GM21529 (cell line): ENCODE measurements at regions not wholly inside any gene's neighbourhood (a gene's known extent, or its start where the extent isn't known, plus 50 kb on each side); places are given as distances from the start of the nearest gene placed in this dataset.
"Not testable (repeated sequence)": the region's sequence is repeated elsewhere in the genome, so short reads cannot be mapped to it uniquely, and the experiment has no call there.

Source experiments
- ATAC-seq: cut with Tn5 transposase; IDR thresholded peaks from one replicate; pipeline ENCODE4 v1.9.1; 2021; ENCODE audit not compliant: unreplicated experiment

- ATAC-seq: no peak
Measured at GRCh38 chr3:87796137-87796842, 262.5 kb downstream of the CGGBP1 start.

GRCh38 chr3:87795701-87796100, 263.1 kb downstream of the CGGBP1 start:
- ATAC-seq: no peak

GRCh38 chr3:87793337-87793877, 265.4 kb downstream of the CGGBP1 start:
- ATAC-seq: no peak

- no peak for ATAC-seq
Measured at GRCh38 chr3:87792534-87793336, 266.1 kb downstream of the CGGBP1 start, which contains the start of gene HTR1F. Gene HTR1F (plus strand): TSS chr3:87792706.

- ATAC-seq: no peak
Measured at GRCh38 chr3:87792198-87792533, 266.6 kb downstream of the CGGBP1 start.

GRCh38 chr3:87791248-87792027, 267.4 kb downstream of the CGGBP1 start:
- no peak for ATAC-seq

- ATAC-seq: not testable (repeated sequence)
Measured at GRCh38 chr3:87789049-87789448, 269.8 kb downstream of the CGGBP1 start.

- ATAC-seq: no peak
Measured at GRCh38 chr3:87788516-87788915, 270.3 kb downstream of the CGGBP1 start.

- ATAC-seq: no peak
Measured at GRCh38 chr3:87780811-87781210, 278.0 kb downstream of the CGGBP1 start.

- no peak for ATAC-seq
Measured at GRCh38 chr3:87778876-87779275, 279.9 kb downstream of the CGGBP1 start.

GRCh38 chr3:87771337-87772192, 287.2 kb downstream of the CGGBP1 start:
- ATAC-seq: peak; percentile 97

GRCh38 chr3:87766721-87767120, 292.1 kb downstream of the CGGBP1 start:
- ATAC-seq: no peak

- no peak for ATAC-seq
Measured at GRCh38 chr3:87765256-87765655, 293.5 kb downstream of the CGGBP1 start.

GRCh38 chr3:87761795-87762194, 297.0 kb downstream of the CGGBP1 start:
- ATAC-seq: no peak

- ATAC-seq: no peak
Measured at GRCh38 chr3:87761341-87761740, 297.5 kb downstream of the CGGBP1 start.

- ATAC-seq: no peak
Measured at GRCh38 chr3:87756616-87757015, 302.2 kb downstream of the CGGBP1 start.

GRCh38 chr3:87755852-87756251, 303.0 kb downstream of the CGGBP1 start:
- no peak for ATAC-seq

GRCh38 chr3:87742250-87742649, 316.6 kb downstream of the CGGBP1 start:
- ATAC-seq: no peak

- not testable (repeated sequence) for ATAC-seq
Measured at GRCh38 chr3:87740894-87741293, 317.9 kb downstream of the CGGBP1 start.

GRCh38 chr3:87737817-87738216, 321.0 kb downstream of the CGGBP1 start:
- ATAC-seq: not testable (repeated sequence)
